Breast epithelium (tissue), 3 donors: ENCODE measurements at regions not wholly inside any gene's neighbourhood (a gene's known extent, or its start where the extent isn't known, plus 50 kb on each side); places are given as distances from the start of the nearest gene placed in this dataset.

Experiments
- POLR2A ChIP-seq: fragments of 450-650 bp; IDR thresholded peaks from one replicate; pipeline ENCODE4 v1.6.1; 2016; ENCODE audit warnings: antibody characterized with exemption, mild to moderate bottlenecking, moderate library complexity
- POLR2AphosphoS5 ChIP-seq, 3 donors: sonication (generic); formaldehyde crosslinking; IDR thresholded peaks; one replicate each; pipeline ENCODE4 v1.6.1; 2017; ENCODE audit warnings: antibody characterized with exemption in 3 of 3
- TF ChIP-seq, protein P1 (sequence below), 3 donors: fragments of 450-650 bp; IDR thresholded peaks; one replicate each; pipeline ENCODE4 v1.5.1; 2016 to 2017; ENCODE audit warnings: antibody characterized with exemption in 3 of 3, mild to moderate bottlenecking in 3 of 3, moderate library complexity in 3 of 3

DNA sequence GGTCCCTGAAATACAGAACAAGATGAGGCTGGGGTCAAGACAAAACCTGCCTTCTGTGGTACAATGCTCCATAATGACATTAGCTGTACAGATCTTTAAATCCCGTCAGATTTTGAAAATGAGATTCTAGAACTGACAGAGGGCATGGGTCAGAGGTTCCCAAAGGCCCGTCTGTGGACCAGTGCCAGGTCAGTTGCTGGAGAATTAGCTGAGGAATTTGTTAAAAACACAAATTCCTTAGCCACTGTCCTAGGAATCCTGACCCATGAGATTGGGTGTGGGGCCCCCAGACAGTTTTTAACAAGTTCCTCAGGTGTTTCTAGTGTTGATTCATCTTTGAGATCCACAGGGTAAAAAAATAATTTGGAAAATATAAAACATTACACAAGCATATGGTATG is 97.0 kb downstream of the SIPA1L2 start:
- TF ChIP-seq, protein P1, sequence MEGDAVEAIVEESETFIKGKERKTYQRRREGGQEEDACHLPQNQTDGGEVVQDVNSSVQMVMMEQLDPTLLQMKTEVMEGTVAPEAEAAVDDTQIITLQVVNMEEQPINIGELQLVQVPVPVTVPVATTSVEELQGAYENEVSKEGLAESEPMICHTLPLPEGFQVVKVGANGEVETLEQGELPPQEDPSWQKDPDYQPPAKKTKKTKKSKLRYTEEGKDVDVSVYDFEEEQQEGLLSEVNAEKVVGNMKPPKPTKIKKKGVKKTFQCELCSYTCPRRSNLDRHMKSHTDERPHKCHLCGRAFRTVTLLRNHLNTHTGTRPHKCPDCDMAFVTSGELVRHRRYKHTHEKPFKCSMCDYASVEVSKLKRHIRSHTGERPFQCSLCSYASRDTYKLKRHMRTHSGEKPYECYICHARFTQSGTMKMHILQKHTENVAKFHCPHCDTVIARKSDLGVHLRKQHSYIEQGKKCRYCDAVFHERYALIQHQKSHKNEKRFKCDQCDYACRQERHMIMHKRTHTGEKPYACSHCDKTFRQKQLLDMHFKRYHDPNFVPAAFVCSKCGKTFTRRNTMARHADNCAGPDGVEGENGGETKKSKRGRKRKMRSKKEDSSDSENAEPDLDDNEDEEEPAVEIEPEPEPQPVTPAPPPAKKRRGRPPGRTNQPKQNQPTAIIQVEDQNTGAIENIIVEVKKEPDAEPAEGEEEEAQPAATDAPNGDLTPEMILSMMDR (IDR thresholded peaks at IDR 0.05) = no peak
- TF ChIP-seq POLR2AphosphoS5 (IDR thresholded peaks at IDR 0.05) = no peak
- no peak for TF ChIP-seq POLR2A
